ENCODE measurements at regions not wholly inside any gene's neighbourhood (a gene's known extent, or its start where the extent isn't known, plus 50 kb on each side); places are given as distances from the start of the nearest gene placed in this dataset.

DNA sequence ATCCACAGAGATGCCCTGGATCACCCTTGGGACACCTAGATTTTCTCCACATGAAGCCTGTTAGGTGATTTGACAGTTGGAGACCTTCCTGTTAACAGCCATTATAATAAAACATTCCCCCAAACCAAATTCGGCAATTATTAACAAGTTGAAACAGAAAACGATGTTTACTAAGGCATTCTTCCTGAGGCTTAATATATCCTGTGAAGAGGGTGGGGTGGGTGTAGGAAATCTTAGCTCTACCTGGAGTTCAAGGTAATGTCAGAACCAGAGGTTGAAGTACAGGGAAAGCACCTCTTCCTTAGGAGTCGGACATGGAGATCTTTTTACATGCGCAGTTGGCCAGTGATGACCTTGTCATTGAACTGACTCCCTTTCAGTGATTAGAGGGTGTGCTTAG, 143.0 kb downstream of the FGF9 start (continued):
- TF ChIP-seq, protein P1, sequence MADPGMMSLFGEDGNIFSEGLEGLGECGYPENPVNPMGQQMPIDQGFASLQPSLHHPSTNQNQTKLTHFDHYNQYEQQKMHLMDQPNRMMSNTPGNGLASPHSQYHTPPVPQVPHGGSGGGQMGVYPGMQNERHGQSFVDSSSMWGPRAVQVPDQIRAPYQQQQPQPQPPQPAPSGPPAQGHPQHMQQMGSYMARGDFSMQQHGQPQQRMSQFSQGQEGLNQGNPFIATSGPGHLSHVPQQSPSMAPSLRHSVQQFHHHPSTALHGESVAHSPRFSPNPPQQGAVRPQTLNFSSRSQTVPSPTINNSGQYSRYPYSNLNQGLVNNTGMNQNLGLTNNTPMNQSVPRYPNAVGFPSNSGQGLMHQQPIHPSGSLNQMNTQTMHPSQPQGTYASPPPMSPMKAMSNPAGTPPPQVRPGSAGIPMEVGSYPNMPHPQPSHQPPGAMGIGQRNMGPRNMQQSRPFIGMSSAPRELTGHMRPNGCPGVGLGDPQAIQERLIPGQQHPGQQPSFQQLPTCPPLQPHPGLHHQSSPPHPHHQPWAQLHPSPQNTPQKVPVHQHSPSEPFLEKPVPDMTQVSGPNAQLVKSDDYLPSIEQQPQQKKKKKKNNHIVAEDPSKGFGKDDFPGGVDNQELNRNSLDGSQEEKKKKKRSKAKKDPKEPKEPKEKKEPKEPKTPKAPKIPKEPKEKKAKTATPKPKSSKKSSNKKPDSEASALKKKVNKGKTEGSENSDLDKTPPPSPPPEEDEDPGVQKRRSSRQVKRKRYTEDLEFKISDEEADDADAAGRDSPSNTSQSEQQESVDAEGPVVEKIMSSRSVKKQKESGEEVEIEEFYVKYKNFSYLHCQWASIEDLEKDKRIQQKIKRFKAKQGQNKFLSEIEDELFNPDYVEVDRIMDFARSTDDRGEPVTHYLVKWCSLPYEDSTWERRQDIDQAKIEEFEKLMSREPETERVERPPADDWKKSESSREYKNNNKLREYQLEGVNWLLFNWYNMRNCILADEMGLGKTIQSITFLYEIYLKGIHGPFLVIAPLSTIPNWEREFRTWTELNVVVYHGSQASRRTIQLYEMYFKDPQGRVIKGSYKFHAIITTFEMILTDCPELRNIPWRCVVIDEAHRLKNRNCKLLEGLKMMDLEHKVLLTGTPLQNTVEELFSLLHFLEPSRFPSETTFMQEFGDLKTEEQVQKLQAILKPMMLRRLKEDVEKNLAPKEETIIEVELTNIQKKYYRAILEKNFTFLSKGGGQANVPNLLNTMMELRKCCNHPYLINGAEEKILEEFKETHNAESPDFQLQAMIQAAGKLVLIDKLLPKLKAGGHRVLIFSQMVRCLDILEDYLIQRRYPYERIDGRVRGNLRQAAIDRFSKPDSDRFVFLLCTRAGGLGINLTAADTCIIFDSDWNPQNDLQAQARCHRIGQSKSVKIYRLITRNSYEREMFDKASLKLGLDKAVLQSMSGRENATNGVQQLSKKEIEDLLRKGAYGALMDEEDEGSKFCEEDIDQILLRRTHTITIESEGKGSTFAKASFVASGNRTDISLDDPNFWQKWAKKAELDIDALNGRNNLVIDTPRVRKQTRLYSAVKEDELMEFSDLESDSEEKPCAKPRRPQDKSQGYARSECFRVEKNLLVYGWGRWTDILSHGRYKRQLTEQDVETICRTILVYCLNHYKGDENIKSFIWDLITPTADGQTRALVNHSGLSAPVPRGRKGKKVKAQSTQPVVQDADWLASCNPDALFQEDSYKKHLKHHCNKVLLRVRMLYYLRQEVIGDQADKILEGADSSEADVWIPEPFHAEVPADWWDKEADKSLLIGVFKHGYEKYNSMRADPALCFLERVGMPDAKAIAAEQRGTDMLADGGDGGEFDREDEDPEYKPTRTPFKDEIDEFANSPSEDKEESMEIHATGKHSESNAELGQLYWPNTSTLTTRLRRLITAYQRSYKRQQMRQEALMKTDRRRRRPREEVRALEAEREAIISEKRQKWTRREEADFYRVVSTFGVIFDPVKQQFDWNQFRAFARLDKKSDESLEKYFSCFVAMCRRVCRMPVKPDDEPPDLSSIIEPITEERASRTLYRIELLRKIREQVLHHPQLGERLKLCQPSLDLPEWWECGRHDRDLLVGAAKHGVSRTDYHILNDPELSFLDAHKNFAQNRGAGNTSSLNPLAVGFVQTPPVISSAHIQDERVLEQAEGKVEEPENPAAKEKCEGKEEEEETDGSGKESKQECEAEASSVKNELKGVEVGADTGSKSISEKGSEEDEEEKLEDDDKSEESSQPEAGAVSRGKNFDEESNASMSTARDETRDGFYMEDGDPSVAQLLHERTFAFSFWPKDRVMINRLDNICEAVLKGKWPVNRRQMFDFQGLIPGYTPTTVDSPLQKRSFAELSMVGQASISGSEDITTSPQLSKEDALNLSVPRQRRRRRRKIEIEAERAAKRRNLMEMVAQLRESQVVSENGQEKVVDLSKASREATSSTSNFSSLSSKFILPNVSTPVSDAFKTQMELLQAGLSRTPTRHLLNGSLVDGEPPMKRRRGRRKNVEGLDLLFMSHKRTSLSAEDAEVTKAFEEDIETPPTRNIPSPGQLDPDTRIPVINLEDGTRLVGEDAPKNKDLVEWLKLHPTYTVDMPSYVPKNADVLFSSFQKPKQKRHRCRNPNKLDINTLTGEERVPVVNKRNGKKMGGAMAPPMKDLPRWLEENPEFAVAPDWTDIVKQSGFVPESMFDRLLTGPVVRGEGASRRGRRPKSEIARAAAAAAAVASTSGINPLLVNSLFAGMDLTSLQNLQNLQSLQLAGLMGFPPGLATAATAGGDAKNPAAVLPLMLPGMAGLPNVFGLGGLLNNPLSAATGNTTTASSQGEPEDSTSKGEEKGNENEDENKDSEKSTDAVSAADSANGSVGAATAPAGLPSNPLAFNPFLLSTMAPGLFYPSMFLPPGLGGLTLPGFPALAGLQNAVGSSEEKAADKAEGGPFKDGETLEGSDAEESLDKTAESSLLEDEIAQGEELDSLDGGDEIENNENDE (IDR thresholded peaks at IDR 0.05; ENCODE audit: insufficient replicate concordance, low read length): no peak
- no peak for TF ChIP-seq TEAD4 (IDR thresholded peaks at IDR 0.05; ENCODE audit: low read depth, low read length)
- TF ChIP-seq SAP30 (IDR thresholded peaks at IDR 0.05; ENCODE audit: insufficient read depth, insufficient replicate concordance, low read length): no peak
